DMS153 (cell line): ENCODE measurements at regions not wholly inside any gene's neighbourhood (a gene's known extent, or its start where the extent isn't known, plus 50 kb on each side); places are given as distances from the start of the nearest gene placed in this dataset.
"Not testable (repeated sequence)": the region's sequence is repeated elsewhere in the genome, so short reads cannot be mapped to it uniquely, and the experiment has no call there.

ENCODE experiments used
- DNase-seq: peaks from one replicate; lab custom pipeline; 2025; lab: John Stamatoyannopoulos, UW

DNA sequence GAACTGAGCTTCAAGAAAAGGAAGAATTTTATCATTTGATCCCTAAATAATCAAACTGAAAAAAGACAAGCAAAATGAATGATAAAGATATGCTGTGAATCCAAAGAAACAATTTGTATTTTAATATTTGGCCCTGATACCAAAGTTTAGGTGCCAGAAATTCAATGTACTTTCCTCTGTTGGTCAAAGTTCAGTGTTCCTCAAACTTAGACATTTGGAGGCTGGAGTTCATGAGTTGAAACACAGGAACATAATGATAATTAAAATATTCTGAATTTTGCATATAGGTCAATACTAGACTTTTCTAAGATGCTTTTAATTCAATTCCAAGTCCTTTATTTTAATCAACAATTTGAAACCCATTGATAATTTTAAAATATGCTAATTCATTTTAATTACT is 1007.7 kb upstream of the ATXN7L3B start:
- no peak for DNase-seq

DNA sequence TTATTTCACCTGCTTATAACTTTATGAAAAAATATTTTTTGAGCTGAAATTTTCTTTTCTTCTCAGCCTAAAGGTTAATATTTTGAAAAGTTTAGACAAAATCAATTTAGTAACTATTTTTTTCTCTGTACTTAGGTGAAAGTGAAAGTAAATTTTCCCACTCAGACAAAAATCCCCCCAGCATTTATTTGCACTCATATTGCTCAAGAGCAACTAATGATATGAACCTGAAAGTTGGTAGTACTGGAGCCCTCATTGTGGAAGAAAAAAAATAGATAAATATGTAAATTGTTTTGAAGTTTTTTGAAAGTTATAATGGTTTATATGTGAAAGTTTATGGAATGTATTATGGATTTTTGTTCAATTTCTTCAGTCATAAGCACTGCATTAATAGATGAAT is 1005.9 kb upstream of the ATXN7L3B start:
- no peak for DNase-seq

DNA sequence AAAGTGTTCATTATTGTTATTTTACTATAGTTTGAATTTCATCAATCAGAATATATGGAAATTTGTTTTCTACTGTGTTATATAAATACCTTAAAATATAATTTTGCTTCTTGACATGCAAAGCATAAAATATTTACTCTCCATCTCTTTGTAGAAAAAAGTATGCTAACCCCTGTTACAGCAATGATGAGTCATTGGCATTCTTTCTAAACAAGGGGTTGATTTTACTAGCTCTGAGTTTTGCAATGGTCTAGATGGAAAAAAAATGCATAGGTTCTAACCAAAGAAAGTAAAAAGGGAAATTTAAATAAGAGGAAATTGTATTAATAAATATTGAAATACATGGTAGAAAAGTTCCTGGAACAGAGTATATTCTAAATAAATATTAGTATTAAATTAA is 990.2 kb upstream of the ATXN7L3B start:
- no peak for DNase-seq

DNA sequence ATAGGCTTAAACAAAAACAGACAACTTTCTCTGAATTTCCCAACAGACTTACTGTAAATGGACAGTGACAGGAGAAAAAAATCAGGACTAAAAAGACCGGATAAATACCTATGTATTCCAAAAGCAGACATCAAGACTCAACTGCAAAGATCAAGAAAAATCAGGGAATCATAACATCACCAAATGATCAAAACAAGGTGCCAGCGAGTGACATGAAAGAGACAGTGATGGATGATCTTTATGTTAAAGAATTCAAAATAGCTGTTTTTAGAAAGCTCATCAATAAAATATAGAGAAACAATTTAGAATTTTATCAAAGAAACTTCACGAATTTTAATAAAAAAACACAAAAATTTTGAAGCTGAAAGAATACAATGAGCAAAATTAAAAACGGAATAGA is 952.5 kb upstream of the ATXN7L3B start:
- no peak for DNase-seq

DNA sequence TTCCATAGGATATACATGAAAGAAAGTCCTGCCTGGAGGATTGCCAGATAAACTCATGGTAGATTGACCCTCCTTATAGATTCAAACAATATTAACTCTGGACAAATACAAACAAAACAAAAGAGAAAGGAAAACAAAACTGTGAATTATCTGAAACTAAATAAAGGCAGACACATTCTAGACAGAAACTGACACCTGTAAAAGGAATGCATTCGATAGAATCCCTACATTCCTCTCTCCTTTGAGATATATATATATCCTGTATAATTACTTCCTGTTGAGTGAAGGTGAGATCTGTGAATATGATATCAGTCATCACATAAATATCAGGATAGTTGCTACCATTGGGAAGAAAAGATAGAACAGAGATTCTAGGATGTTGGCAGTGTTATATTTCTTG is 948.4 kb upstream of the ATXN7L3B start:
- DNase-seq = no peak

DNA sequence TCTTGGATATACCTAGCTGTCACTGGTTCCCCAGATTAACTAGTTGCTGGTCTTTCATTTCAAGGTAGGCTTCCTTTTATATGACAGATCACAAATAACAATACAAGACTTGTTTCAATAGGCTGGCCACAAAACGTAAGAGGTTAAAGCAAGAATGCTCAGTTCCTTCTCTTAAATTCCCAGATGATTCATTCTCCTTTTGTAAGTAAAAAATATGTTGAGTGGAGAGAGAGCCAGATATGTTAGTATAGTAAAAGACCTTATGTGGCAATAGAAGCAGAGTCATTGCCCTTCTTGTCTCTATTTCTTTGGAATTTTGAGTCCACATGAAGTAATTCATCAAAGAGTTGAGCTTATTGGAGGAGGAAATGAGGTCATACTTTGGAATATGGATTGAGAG is 939.0 kb upstream of the ATXN7L3B start:
- no peak for DNase-seq

DNA sequence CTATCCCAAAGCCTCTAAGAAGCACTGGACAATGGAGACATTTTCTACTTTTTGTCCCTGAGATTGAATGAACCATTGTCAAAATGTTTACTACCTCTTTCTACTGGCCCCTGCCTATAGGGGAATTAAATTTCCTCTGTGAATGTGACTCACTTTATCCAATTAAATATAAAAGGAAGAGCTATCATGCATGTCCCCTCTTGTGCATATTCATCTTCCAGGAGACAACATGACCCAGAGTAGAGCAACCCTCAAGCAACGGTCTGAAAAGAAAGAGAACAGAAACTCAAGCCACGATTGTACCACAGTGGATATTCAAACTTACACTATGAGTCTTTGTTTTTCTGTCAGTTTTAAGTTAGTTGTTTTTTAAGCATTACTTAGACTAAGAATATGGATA is 938.4 kb upstream of the ATXN7L3B start:
- no peak for DNase-seq

DNA sequence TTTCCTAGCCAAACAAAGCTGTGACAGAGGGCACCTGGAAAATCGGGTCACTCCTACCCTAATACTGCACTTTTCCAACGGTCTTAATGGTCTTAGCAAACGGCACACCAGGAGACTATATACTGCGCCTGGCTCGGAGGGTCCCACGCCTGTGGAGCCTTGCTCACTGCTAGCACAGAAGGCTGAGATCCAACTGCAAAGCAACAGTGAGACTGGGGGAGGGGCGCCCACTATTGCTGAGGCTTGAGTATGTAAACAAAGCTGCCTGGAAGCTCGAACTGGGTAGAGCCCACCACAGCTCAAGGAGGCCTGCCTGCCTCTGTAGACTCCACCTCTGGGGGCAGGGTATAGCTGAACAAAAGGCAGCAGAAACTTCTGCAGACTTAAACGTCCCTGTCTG is 931.7 kb upstream of the ATXN7L3B start:
- not testable (repeated sequence) for DNase-seq

DNA sequence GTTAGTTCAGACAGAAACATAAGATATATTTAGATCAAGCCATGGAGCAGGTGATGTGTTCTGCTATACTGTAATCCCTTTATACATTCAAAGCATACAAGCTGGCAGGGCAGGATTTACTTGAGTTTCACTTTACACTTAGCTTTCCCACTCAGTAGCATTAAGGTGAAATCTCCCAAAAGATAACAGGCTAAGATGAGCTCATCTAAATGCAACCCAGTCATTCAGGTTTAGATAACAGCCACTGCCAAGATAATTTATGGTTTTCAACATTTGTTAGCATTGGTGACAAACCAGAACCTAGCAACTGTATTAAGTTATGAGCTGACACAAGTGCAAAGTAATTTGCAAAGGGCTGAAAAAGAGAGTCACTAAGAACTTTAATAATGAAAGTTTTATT is 925.1 kb upstream of the ATXN7L3B start:
- no peak for DNase-seq

DNA sequence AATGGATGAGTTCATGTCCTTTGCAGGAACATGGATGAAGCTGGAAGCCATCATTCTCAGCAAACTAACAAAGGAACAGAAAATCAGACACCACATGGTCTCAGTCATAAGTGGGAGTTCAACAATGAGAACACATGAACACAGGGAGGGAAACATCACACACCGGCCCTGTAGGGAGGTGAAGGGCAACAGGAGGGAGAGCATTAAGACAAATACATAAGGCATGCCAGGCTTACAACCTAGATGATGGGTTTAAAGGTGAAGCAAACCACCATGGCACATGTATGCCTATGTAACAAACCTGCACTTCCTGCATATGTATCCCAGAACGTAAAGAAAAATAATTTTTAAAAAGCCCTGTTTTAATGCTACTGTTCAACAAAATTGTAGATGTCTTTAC is 914.2 kb upstream of the ATXN7L3B start:
- no peak for DNase-seq

DNA sequence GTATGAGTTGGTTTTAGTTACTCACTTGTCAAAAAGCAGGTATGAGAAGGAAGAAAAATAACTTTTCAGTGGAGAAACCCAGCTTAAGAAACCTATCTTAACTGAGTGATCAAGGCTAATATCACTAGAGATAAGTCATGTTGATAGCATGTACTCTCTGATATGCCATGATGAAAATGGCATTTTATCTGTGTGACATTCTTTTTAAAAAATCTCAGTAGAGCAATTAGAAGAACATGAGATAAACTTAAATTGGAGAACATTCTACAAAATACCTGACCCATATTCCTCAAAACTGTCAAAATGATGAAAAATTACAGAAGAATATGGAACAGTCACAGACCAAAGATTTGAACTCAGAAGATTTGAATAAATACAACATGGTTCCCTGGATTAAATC is 912.4 kb upstream of the ATXN7L3B start:
- DNase-seq = no peak

DNA sequence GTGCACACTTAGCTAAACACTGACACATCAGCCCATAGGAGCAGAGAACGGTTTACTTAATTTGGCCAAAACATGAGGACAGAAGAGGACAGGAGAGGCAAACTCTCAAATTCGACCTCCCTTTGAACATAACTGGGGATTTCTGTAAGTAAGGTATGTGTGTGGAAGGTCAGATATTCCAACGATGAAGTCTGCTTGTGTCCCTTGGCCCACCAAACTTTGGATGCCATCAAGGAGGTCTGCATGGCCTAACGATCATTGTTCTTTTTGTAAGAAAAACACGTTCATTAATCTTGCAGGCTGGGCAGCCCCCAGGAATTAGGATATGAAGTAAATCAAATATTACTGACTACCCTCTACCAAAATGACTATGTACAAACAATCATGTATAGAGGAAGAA is 908.5 kb upstream of the ATXN7L3B start:
- no peak for DNase-seq

DNA sequence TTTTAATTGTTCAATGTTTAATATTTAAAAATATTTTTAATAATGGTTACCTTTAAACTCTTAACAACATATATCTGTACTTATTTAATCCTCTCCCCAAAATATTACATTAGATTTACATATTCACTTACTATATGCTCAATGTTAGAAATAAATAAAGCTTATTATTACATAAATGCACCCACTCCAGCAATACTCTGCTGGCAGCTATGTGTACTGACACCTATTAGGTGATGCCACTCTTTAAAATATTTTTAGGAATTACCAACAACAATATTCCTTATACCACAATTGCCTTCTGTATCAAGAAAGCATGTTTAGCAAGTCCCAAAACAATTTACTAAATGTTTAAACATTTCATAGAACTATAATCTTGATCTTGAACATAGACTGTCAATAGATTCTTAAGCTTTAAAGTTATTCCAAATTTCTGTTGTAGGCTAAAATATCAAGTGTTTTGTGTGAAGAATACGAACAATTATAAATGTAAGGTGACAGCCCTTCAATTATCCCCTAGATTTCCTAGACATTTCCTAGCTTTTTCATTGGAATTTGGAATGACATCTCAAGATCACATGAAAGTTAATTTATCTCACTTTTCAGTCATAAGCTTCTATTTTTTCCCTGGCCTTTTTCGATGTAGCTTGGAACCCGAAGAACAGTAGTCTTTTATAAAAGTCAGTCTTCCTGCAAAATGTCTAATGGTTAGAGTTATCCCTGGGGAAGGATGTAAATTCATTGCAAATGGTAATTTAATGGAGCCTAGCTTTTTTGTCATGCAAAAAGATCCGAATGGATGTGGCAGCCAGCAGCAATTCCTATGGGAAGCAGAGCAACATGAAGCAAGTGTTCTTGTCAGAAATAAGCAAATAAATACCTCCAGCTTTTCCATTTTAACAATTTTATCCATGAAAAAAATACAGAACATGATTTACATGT is 907.5 kb upstream of the ATXN7L3B start:
- no peak for DNase-seq

DNA sequence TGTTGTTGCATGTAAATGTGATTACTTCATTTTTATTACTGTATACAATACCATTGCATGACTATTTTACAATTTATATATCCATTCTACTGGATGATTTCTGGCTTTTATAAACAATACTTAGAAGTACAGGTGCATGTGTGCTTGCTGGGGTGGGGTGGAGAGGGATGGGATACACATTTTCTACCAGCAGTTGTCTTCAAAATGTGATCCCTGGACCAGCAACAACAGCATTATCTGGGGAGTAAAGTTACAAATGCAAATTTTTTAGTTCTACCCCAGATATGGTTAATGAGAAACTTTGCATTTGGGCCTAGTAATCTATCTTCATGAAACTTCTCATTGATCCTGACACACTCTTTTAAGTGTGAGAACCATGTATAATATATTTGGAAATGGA is 905.4 kb upstream of the ATXN7L3B start:
- DNase-seq = no peak

DNA sequence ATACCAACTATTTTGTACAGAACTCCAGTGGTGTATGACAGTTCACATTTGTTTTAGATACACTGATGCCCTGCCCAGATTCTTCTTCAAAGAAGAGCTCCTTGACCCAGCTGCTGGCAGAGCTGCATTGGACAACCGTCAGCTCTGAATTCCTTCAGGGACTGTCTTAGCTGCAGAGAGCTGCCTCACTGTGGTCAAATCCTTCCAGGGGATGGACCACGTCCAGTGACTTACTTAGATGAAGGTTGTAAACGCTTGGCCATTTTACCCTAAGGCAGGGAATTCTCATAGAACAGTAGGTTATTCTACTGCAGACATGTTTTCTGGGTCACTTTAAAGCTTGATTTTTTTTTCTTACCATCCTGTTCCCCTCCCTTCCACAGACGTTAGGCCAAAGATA is 905.0 kb upstream of the ATXN7L3B start:
- DNase-seq = no peak

DNA sequence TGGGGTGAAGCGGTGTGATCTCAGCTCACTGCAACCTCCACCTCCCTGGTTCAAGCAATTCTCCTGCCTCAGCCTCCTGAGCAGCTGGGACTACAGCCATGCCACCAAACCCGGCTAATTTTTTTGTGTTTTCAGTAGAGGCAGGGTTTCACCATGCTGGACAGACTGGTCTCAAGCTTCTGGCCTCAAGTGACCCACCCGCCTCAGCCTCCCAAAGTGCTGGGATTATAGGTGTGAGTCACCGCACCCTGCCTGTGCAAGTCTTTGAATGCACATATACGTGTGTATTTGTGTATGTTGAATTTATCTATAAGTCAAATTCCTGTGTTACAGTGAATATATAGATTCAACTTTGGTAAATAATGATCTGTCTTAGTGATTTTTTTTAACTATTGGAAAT is 898.2 kb upstream of the ATXN7L3B start:
- DNase-seq = not testable (repeated sequence)

DNA sequence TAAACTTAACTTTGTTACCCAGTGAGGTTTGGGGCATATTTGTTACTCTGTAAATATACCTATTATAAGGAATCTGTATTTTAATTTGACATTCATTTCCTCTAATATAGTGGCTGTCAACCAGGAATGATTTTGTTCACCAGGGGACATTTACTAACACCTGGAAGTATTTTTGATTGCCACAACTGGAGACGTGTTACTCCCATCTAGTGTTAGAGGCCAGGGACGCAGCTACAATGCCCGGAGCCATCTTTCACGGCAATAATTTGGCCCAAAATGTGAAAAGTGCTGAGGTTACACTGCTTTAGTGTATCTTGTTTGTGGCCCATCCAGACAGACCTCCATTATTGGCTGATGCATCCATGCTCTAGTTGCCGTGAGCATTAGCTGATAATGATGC is 881.3 kb upstream of the ATXN7L3B start:
- no peak for DNase-seq

DNA sequence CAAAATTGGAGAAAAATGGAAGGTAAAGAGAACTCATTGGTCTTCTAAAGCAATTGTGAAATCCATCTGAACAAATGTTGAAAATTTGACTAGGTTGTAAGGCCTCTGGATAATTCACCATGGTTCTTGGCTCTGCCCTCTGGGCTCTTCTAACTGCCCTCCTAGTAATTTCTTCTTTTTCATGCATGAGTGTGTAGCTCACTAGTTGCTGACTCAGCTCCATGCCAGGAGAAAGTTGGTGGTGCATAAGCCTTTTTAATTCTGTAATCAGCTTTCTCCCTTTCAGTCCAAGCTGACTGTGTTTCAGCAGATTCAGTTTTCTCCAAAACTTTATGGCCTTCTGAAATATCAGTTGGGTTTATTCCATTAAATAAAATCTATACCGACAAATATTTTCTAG is 877.8 kb upstream of the ATXN7L3B start:
- DNase-seq = no peak

DNA sequence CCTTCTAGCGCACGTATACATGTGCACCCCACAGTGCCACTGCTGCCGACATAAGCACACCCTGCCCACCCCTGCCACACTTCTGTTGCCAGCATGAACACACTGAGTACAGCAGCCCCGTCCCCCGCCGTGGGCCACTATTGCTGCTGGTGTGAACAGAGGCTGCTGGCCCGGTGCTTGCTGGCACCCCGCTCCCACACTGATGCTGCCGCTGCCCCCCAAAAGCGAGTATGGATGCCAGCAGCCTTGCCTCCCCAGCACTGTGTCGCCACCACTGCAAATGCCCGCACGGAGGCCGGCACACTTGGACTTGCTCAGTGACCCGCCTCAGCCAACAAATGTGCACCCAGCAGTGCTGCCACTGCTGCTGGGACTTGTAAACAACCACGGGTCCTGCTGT is 872.4 kb upstream of the ATXN7L3B start:
- DNase-seq = no peak

DNA sequence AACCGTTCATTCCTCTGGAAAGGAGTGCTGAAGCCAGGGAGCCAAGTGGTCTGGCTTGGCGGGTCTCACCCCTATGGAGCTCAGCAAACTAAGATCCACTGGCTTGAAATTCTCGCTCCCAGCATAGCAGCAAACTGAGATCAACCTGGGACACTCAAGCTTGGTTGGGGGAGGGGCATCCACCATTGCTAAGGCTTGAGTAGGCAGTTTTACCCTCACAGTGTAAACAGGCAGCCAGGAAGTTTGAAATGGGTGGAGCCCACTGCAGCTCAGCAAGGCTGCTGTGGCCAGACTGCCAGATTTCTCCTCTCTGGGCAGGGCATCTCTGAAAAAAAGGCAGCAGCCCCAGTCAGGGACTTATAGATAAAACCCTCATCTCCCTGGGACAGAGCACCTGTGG is 866.1 kb upstream of the ATXN7L3B start:
- peak; percentile 10 for DNase-seq

DNA sequence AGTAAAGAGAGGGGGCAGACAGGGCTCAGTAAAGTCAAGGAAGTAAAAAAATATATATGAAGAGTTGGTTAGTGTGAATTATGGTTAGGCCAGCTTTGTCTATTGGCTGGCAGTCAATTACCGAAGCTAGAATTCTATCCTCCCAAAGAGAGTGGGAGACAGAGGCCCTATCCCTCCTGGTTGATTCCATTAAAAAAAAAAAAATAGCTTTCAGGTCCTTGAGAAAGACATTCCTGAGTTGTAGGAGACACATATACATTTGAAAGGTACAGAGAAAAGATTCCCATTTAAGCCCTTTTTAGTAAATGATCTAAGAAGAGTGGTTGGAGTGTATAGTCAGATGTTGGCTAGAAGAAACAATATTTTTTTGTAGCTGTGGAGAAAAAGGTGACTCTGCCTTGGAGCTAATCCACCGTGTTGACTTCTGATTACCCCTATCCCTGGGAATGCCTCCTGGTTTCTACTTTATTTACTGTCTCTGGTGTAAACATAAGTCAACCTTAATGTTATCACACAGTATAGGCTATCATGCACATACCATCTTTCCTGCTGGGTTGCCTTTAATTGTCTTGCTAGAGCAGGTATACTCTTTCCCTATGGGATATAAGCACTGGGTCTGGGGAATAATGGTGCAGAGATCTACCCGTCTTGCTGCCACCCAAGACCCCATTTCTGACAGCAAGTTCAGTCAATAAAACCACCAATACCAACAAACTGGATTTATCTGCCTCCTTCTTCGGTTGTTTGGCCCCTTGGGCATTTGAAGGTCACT is 859.9 kb upstream of the ATXN7L3B start:
- DNase-seq = no peak

DNA sequence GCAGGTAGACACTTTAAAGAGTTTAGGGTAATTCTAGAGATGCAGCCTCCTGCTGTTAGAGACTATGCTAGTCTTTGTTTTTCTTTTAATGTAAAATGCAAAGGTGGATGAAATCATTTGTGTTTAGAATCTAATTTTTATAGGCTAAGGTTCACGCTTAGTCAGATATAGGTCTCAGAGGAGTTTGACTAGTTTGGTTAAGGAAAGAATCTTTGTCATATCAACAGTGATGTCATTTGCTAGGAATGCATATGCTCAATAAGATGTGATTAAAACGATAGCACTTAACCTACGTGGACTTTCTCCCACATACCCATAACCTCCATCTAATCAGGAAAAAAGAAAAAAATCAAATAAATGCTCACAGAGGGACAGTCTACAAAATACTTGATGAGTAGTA is 859.3 kb upstream of the ATXN7L3B start:
- DNase-seq = no peak

DNA sequence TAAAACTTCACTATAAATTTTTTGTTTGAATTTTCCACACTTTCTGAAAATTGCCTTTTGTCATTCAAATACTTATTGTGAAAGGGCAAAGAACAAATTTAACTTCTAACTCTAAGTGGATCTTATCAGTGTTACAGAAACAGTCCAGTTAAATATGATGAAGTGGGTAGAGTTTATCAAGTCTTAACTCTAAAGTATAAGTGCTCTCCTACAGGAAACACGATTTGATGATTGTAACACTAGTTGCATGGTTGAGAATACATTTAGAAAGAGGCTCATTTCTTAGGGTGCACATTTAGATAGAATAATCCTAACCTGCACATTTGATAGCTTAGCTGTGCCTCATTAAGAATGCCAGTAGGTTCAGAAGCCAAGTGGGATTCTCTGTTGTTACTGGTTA is 838.3 kb upstream of the ATXN7L3B start:
- no peak for DNase-seq
